MG63 (cell line): ENCODE measurements at regions not wholly inside any gene's neighbourhood (a gene's known extent, or its start where the extent isn't known, plus 50 kb on each side); places are given as distances from the start of the nearest gene placed in this dataset.
A peak's percentile ranks its signal among the peaks of the same experiment; 100 is the strongest.
"Not testable (repeated sequence)": the region's sequence is repeated elsewhere in the genome, so short reads cannot be mapped to it uniquely, and the experiment has no call there.

Experiments used
- DNase-seq: peaks from one replicate; pipeline ENCODE4 v3.0.0-alpha.2; 2020
- H3K27me3 ChIP-seq: fragments of 250-450 bp; sonication (Bioruptor Pico); 2 replicates; pipeline ENCODE4 v1.5.1; 2020; ENCODE audit warnings: mild to moderate bottlenecking, moderate library complexity
- H3K36me3 ChIP-seq: fragments of 250-450 bp; sonication (Bioruptor Pico); 2 replicates; pipeline ENCODE4 v1.5.1; 2020; ENCODE audit warnings: mild to moderate bottlenecking, moderate library complexity
- H3K4me3 ChIP-seq: fragments of 250-450 bp; sonication (Bioruptor Pico); 2 replicates; pipeline ENCODE4 v1.5.1; 2020; ENCODE audit warnings: mild to moderate bottlenecking, moderate library complexity
- H3K9me3 ChIP-seq: fragments of 250-450 bp; sonication (Bioruptor Pico); 2 replicates; pipeline ENCODE4 v1.5.1; 2020; ENCODE audit warnings: mild to moderate bottlenecking, moderate library complexity

- Histone ChIP-seq H3K27me3 (peaks cover 4% of the 10 kb centered on the region), H3K9me3 (no peaks in the 10 kb centered on the region)
These were observed 415.5 kb downstream of the RPS6KC1 start for GRCh38 chr1:213466541-213466940.

GRCh38 chr1:213474054-213474453 lies 423.0 kb downstream of the RPS6KC1 start:
- Histone ChIP-seq H3K4me3 (no peak overlapping the region), H3K27me3 (peaks cover 12% of the 10 kb centered on the region), H3K36me3 (no peaks in the 10 kb centered on the region), H3K9me3 (no peaks in the 10 kb centered on the region)
- DNase-seq, result peak; percentile 9

More at GRCh38 chr1:213466541-213466940, 415.5 kb downstream of the RPS6KC1 start:
- no peak for DNase-seq
- Histone ChIP-seq H3K4me3 (no peak overlapping the region), H3K36me3 (no peaks in the 10 kb centered on the region)

- no peaks in the 10 kb centered on the region for H3K9me3 ChIP-seq
- DNase-seq, result no peak
- no peaks in the 10 kb centered on the region for H3K36me3 ChIP-seq
- H3K4me3 ChIP-seq, result no peak overlapping the region
- peaks cover 15% of the 10 kb centered on the region for H3K27me3 ChIP-seq
These were observed 430.4 kb downstream of the RPS6KC1 start for GRCh38 chr1:213481395-213481794.

- Histone ChIP-seq H3K4me3 (no peak overlapping the region), H3K36me3 (no peaks in the 10 kb centered on the region), H3K9me3 (no peaks in the 10 kb centered on the region), H3K27me3 (peaks cover 4% of the 10 kb centered on the region)
- DNase-seq, result no peak
These were observed 433.3 kb downstream of the RPS6KC1 start for GRCh38 chr1:213484333-213484732.

- Histone ChIP-seq H3K4me3 (no peak overlapping the region), H3K36me3 (no peaks in the 10 kb centered on the region), H3K27me3 (peaks cover 4% of the 10 kb centered on the region), H3K9me3 (no peaks in the 10 kb centered on the region)
- no peak for DNase-seq
These were observed 433.7 kb downstream of the RPS6KC1 start for GRCh38 chr1:213484758-213485157.

GRCh38 chr1:213486488-213486887 lies 435.4 kb downstream of the RPS6KC1 start:
- Histone ChIP-seq H3K27me3 (no peaks in the 10 kb centered on the region), H3K9me3 (no peaks in the 10 kb centered on the region), H3K4me3 (no peak overlapping the region), H3K36me3 (no peaks in the 10 kb centered on the region)
- DNase-seq, result no peak

- no peak overlapping the region for H3K4me3 ChIP-seq
- DNase-seq, result no peak
- no peaks in the 10 kb centered on the region for H3K9me3 ChIP-seq
- no peaks in the 10 kb centered on the region for H3K36me3 ChIP-seq
- peaks cover 18% of the 10 kb centered on the region; the same call in 1 of the 2 replicates for H3K27me3 ChIP-seq
These were observed 440.4 kb downstream of the RPS6KC1 start for GRCh38 chr1:213491468-213491867.

GRCh38 chr1:213492161-213493041 lies 441.4 kb downstream of the RPS6KC1 start:
- Histone ChIP-seq H3K36me3 (no peaks in the 10 kb centered on the region), H3K4me3 (no peak overlapping the region), H3K27me3 (peaks cover 18% of the 10 kb centered on the region; the same call in 1 of the 2 replicates), H3K9me3 (no peaks in the 10 kb centered on the region)
- no peak for DNase-seq

- Histone ChIP-seq H3K9me3 (no peaks in the 10 kb centered on the region), H3K4me3 (no peak overlapping the region), H3K36me3 (no peaks in the 10 kb centered on the region), H3K27me3 (no peaks in the 10 kb centered on the region; the same call in 1 of the 2 replicates)
- DNase-seq, result no peak
These were observed 448.4 kb downstream of the RPS6KC1 start for GRCh38 chr1:213499444-213499843.

- H3K27me3 ChIP-seq, result 0 out of 2 replicates have a peak, but pooled peaks cover 7% of the 10 kb centered on the region
- H3K4me3 ChIP-seq, result no peak overlapping the region
- no peaks in the 10 kb centered on the region for H3K9me3 ChIP-seq
- H3K36me3 ChIP-seq, result no peaks in the 10 kb centered on the region
- no peak for DNase-seq
These were observed 456.6 kb downstream of the RPS6KC1 start for GRCh38 chr1:213507472-213508223.

GRCh38 chr1:213511173-213511572 lies 460.1 kb downstream of the RPS6KC1 start:
- no peaks in the 10 kb centered on the region for H3K36me3 ChIP-seq
- no peak for DNase-seq
- no peak overlapping the region for H3K4me3 ChIP-seq
- 0 out of 2 replicates have a peak, but pooled peaks cover 7% of the 10 kb centered on the region for H3K27me3 ChIP-seq
- no peaks in the 10 kb centered on the region for H3K9me3 ChIP-seq

GRCh38 chr1:213512316-213512715 lies 461.3 kb downstream of the RPS6KC1 start:
- DNase-seq, result no peak
- H3K27me3 ChIP-seq, result 0 out of 2 replicates have a peak, but pooled peaks cover 7% of the 10 kb centered on the region
- H3K36me3 ChIP-seq, result no peaks in the 10 kb centered on the region
- no peaks in the 10 kb centered on the region for H3K9me3 ChIP-seq
- H3K4me3 ChIP-seq, result no peak overlapping the region

GRCh38 chr1:213513006-213513405 lies 462.0 kb downstream of the RPS6KC1 start:
- H3K36me3 ChIP-seq, result no peaks in the 10 kb centered on the region
- H3K4me3 ChIP-seq, result no peak overlapping the region
- H3K27me3 ChIP-seq, result peaks cover 9% of the 10 kb centered on the region; the same call in 1 of the 2 replicates
- DNase-seq, result no peak
- H3K9me3 ChIP-seq, result no peaks in the 10 kb centered on the region

- not testable (repeated sequence) for H3K4me3 ChIP-seq, H3K36me3 ChIP-seq, H3K27me3 ChIP-seq, DNase-seq, H3K9me3 ChIP-seq
These were observed 463.6 kb downstream of the RPS6KC1 start for GRCh38 chr1:213514408-213515179.

- Histone ChIP-seq H3K9me3 (peaks cover 4% of the 10 kb centered on the region), H3K36me3 (no peaks in the 10 kb centered on the region), H3K27me3 (peaks cover 7% of the 10 kb centered on the region; the same call in 1 of the 2 replicates), H3K4me3 (no peak overlapping the region)
- DNase-seq, result no peak
These were observed 468.1 kb downstream of the RPS6KC1 start for GRCh38 chr1:213519098-213519497.

- H3K9me3 ChIP-seq, result peaks cover 4% of the 10 kb centered on the region
- no peaks in the 10 kb centered on the region for H3K36me3 ChIP-seq
- DNase-seq, result no peak
- H3K27me3 ChIP-seq, result peaks cover 11% of the 10 kb centered on the region
- H3K4me3 ChIP-seq, result no peak overlapping the region
These were observed 466.6 kb upstream of the PROX1 start for GRCh38 chr1:213521206-213521605.
